ENCODE measurements at regions not wholly inside any gene's neighbourhood (a gene's known extent, or its start where the extent isn't known, plus 50 kb on each side); places are given as distances from the start of the nearest gene placed in this dataset.

- no peak for DNase-seq
These were observed 198.0 kb downstream of the SIM1 start for GRCh38 chr6:100266494-100267401.

- no peak for DNase-seq
These were observed 202.6 kb downstream of the SIM1 start for GRCh38 chr6:100262086-100262485.

GRCh38 chr6:100261486-100261885 is 203.2 kb downstream of the SIM1 start:
- no peak for DNase-seq

- DNase-seq: no peak
These were observed 204.1 kb downstream of the SIM1 start for GRCh38 chr6:100260584-100260983.

- DNase-seq: no peak
These were observed 204.9 kb downstream of the SIM1 start for GRCh38 chr6:100259865-100260264.

- DNase-seq: no peak
These were observed 206.0 kb downstream of the SIM1 start for GRCh38 chr6:100258752-100259151.

GRCh38 chr6:100257793-100258395 is 206.8 kb downstream of the SIM1 start:
- peak; percentile 65 for DNase-seq

GRCh38 chr6:100255701-100256100 is 209.0 kb downstream of the SIM1 start:
- DNase-seq: no peak

GRCh38 chr6:100247123-100247522 is 217.6 kb downstream of the SIM1 start:
- DNase-seq: no peak

- DNase-seq: no peak
These were observed 218.5 kb downstream of the SIM1 start for GRCh38 chr6:100246206-100246605.

- DNase-seq: no peak
These were observed 223.9 kb downstream of the SIM1 start for GRCh38 chr6:100240798-100241197.

- no peak for DNase-seq
These were observed 226.9 kb downstream of the SIM1 start for GRCh38 chr6:100237821-100238220.

- DNase-seq: no peak
These were observed 228.3 kb downstream of the SIM1 start for GRCh38 chr6:100236389-100236788.

GRCh38 chr6:100235631-100236030 is 229.1 kb downstream of the SIM1 start:
- DNase-seq: no peak

- DNase-seq: no peak
These were observed 230.1 kb downstream of the SIM1 start for GRCh38 chr6:100234625-100235024.

GRCh38 chr6:100232781-100233573 is 231.7 kb downstream of the SIM1 start:
- no peak for DNase-seq

- DNase-seq: no peak
These were observed 233.8 kb downstream of the SIM1 start for GRCh38 chr6:100230953-100231316.

- DNase-seq: no peak
These were observed 234.4 kb downstream of the SIM1 start for GRCh38 chr6:100230115-100230952.

GRCh38 chr6:100229512-100229911 is 235.2 kb downstream of the SIM1 start:
- DNase-seq: no peak

GRCh38 chr6:100228834-100229441 is 234.9 kb upstream of the MCHR2 start:
- peak; percentile 72 for DNase-seq

GRCh38 chr6:100228437-100228833 is 234.4 kb upstream of the MCHR2 start:
- no peak for DNase-seq

GRCh38 chr6:100226811-100227210 is 232.8 kb upstream of the MCHR2 start:
- DNase-seq: no peak
